B cell (primary cell): ENCODE measurements at regions not wholly inside any gene's neighbourhood (a gene's known extent, or its start where the extent isn't known, plus 50 kb on each side); places are given as distances from the start of the nearest gene placed in this dataset.

Source experiments
- ATAC-seq: fragments of 200-7000 bp; cut with Tn5 transposase; one replicate; pipeline ENCODE4 v1.10.0; 2021; ENCODE audit warnings: low read depth, mild to moderate bottlenecking, moderate number of reproducible peaks, moderate library complexity
- CTCF ChIA-PET: fragments of 350-600 bp; sonication (Branson Sonifier 250); formaldehyde crosslinking; loops from one replicate; lab custom pipeline; 2021; ENCODE audit warnings: antibody characterized with exemption, inconsistent platforms; lab: Charles Lee
- POLR2A ChIA-PET: fragments of 350-600 bp; sonication (Branson Sonifier 250); formaldehyde crosslinking; loops from one replicate; lab custom pipeline; 2021; ENCODE audit warnings: antibody characterized with exemption; lab: Charles Lee
- DNase-seq: peaks from one replicate; pipeline ENCODE4 v3.0.0; 2013
- H2AFZ ChIP-seq: 2 replicates; pipeline ENCODE4 v1.6.1; 2012; ENCODE audit warnings: mild to moderate bottlenecking, low read depth, low read length; ENCODE audit not compliant: insufficient read depth, poor library complexity, severe bottlenecking
- H3K27ac ChIP-seq, 2 donors: 1 replicate in 1 of 2; 2 replicates in 1 of 2; pipeline ENCODE4 v1.5.1; 2012 to 2013; ENCODE audit warnings: low read length in 2 of 2, mild to moderate bottlenecking in 2 of 2, moderate library complexity in 1 of 2
- H3K27me3 ChIP-seq, 4 experiments: fragments of 200-600 bp in 1 of 4; sonication (generic) in 1 of 4; replicated peaks in 1 of 4; 1 replicate in 2 of 4; 2 replicates in 2 of 4; pipeline versions ENCODE4 v1.6.1 to v1.7.0; 2013 to 2016; ENCODE audit warnings: low read length in 3 of 4, mild to moderate bottlenecking in 2 of 4, mixed read lengths in 1 of 4, moderate library complexity in 1 of 4; ENCODE audit not compliant: insufficient read depth in 4 of 4, control insufficient read depth in 3 of 4; ENCODE audit errors: control extremely low read depth in 1 of 4
- H3K36me3 ChIP-seq, 2 experiments: replicated peaks in 1 of 2; 1 replicate in 1 of 2; 2 replicates in 1 of 2; pipeline versions ENCODE4 v1.6.1 to v1.7.1; 2013; ENCODE audit warnings: low read length in 1 of 2; ENCODE audit not compliant: insufficient read depth in 2 of 2, control insufficient read depth in 1 of 2; ENCODE audit errors: control extremely low read depth in 1 of 2, extremely low read depth in 1 of 2
- H3K4me1 ChIP-seq, 2 donors: fragments of 200-600 bp in 1 of 2; sonication (generic) in 1 of 2; 1 replicate in 1 of 2; 2 replicates in 1 of 2; pipeline versions ENCODE4 v1.5.1 to v1.6.1; 2013 to 2017; ENCODE audit warnings: low read length in 2 of 2; ENCODE audit not compliant: control insufficient read depth in 2 of 2, insufficient read depth in 2 of 2
- H3K4me2 ChIP-seq: replicated peaks from 2 replicates; pipeline ENCODE3; 2012; ENCODE audit warnings: mild to moderate bottlenecking, low read depth, low read length; ENCODE audit not compliant: poor library complexity, severe bottlenecking
- H3K4me3 ChIP-seq, 5 experiments: fragments of 200-600 bp in 1 of 5; sonication (generic) in 1 of 5; 1 replicate in 3 of 5; 2 replicates in 2 of 5; pipeline versions ENCODE4 v1.5.1 to v1.7.0; 2011 to 2016; ENCODE audit warnings: low read length in 4 of 5, mild to moderate bottlenecking in 4 of 5, low read depth in 2 of 5, control low read depth in 1 of 5, moderate library complexity in 1 of 5; ENCODE audit not compliant: insufficient read depth in 1 of 5; ENCODE audit errors: control extremely low read depth in 1 of 5, extremely low read depth in 1 of 5
- H3K79me2 ChIP-seq: fragments of 200-600 bp; sonication (generic); one replicate; pipeline ENCODE4 v1.6.0; 2016; ENCODE audit warnings: low read length; ENCODE audit not compliant: control insufficient read depth, insufficient read depth
- H3K9ac ChIP-seq: fragments of 200-600 bp; sonication (generic); 2 replicates; pipeline ENCODE4 v1.6.1; 2017; ENCODE audit warnings: mild to moderate bottlenecking, low read length, moderate library complexity
- H3K9me3 ChIP-seq, 3 donors: one replicate each; pipeline versions ENCODE4 v1.6.1 to v1.7.1; 2013; ENCODE audit warnings: low read length in 2 of 3; ENCODE audit not compliant: control insufficient read depth in 2 of 3, insufficient read depth in 1 of 3; ENCODE audit errors: control extremely low read depth in 1 of 3
- H4K20me1 ChIP-seq: 2 replicates; pipeline ENCODE4 v1.6.0; 2012; ENCODE audit warnings: mild to moderate bottlenecking, low read length; ENCODE audit not compliant: insufficient read depth, control insufficient read depth, poor library complexity, severe bottlenecking
- H3K27ac Mint-ChIP-seq: one replicate; pipeline ENCODE4 v1.8.0; 2021; ENCODE audit warnings: mixed read lengths
- H3K27me3 Mint-ChIP-seq: one replicate; pipeline ENCODE4 v1.8.0; 2021; ENCODE audit warnings: mixed read lengths
- H3K4me1 Mint-ChIP-seq: one replicate; pipeline ENCODE4 v1.8.0; 2021; ENCODE audit warnings: mixed read lengths
- H3K4me3 Mint-ChIP-seq: one replicate; pipeline ENCODE4 v1.8.0; 2021; ENCODE audit warnings: mixed read lengths
- H3K9me3 Mint-ChIP-seq: one replicate; pipeline ENCODE4 v1.8.0; 2022; ENCODE audit warnings: mixed read lengths; ENCODE audit not compliant: insufficient read depth
- CTCF ChIP-seq: fragments of 200-600 bp; IDR thresholded peaks from one replicate; pipeline ENCODE4 v1.8.0; 2022; ENCODE audit warnings: antibody characterized with exemption, mild to moderate bottlenecking
- EZH2 ChIP-seq: IDR thresholded peaks from 2 replicates; pipeline ENCODE4 v1.6.1; 2012; ENCODE audit warnings: borderline replicate concordance, low read depth, mild to moderate bottlenecking, moderate library complexity, low read length; ENCODE audit not compliant: insufficient read depth, poor library complexity, severe bottlenecking
- WGBS: methylation state at CpG from one replicate; pipeline ENCODE4 v1.1.5; 2013; ENCODE audit warnings: missing lambda C conversion rate; ENCODE audit not compliant: insufficient coverage; 5-methylcytosine and 5-hydroxymethylcytosine counted together
- intact Hi-C: fragments of 100-400 bp; cut with micrococcal nuclease; formaldehyde crosslinking; loops from one replicate; pipeline ENCODE4 v1.10.0; 2022

DNA sequence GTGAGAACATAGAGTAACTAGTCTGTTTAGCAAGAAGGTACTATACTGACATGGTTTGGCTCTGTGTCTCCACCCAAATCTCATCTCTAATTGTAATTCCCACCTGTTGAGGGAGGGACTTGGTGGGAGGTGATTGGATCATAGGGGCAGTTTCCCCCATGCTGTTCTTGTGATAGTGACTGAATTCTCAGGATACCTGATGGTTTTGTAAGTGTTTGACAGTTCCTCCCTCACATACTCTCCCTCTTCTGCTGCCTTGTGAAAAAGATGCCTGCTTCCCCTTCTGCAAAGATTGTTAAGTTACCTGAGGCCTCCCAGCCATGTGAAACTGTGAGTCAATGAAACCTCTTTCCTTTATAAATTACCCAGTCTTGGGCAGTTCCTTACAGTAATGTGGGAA, 240.4 kb upstream of the ST8SIA4 start:
- ChIA-PET POLR2A (no interaction called here), CTCF (no interaction called here)
- Mint-ChIP-seq H3K4me1 (no peaks in the 10 kb centered on the region), H3K4me3 (no peak overlapping the region), H3K9me3 (peaks cover 7% of the 10 kb centered on the region), H3K27me3 (no peaks in the 10 kb centered on the region), H3K27ac (no peak overlapping the region)
- Histone ChIP-seq H3K27ac (no peak overlapping the region), H2AFZ (no peak overlapping the region), H3K9ac (no peak overlapping the region), H3K79me2 (no peaks in the 10 kb centered on the region), H3K27me3 (no peaks in the 10 kb centered on the region), H3K4me1 (no peaks in the 10 kb centered on the region), H3K4me3 (no peak overlapping the region), H3K9me3 (no peaks in the 10 kb centered on the region), H3K36me3 (no peaks in the 10 kb centered on the region), H4K20me1 (no peaks in the 10 kb centered on the region), H3K4me2 (no peak overlapping the region)
- ATAC-seq (no peak), DNase-seq (no peak)
- intact Hi-C loops: no loop called here
- TF ChIP-seq CTCF: no peak

DNA sequence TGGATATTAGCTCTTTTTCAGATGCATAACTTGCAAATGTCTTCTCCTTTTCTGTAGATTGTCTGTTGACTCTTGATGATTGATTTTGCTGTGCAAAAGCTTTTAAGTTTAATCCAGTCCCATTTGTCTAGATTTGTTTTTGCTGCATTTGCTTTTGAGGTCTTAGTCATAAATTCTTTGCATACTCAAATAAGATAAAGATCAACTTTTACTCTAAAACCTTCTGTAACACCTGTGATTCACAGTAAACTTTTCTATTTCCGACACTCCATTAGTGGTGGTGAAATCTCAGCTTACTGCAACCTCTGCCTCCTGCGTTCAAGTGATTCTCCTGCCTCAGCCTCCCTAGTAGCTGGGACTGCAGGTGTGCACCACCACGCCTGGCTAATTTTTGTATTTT, 239.0 kb upstream of the ST8SIA4 start:
- H3K27me3 ChIP-seq: no peaks in the 10 kb centered on the region
- ChIA-PET CTCF (no interaction called here), POLR2A (no interaction called here)
- no peak overlapping the region for H3K4me3 Mint-ChIP-seq
- DNase-seq (no peak), ATAC-seq (no peak)
- intact Hi-C loops: no loop called here
- H3K27ac ChIP-seq: no peak overlapping the region
- H3K27ac Mint-ChIP-seq: no peak overlapping the region
- WGBS: 50% methylated on average over 1 of the region's 3 CpGs
- no peak overlapping the region for H2AFZ ChIP-seq
- no peaks in the 10 kb centered on the region for H3K9me3 ChIP-seq
- no peaks in the 10 kb centered on the region for H3K4me1 Mint-ChIP-seq
- TF ChIP-seq EZH2 (no peak), CTCF (no peak)
- no peaks in the 10 kb centered on the region for H3K79me2 ChIP-seq
- peaks cover 7% of the 10 kb centered on the region for H3K9me3 Mint-ChIP-seq
- H3K4me3 ChIP-seq: no peak overlapping the region
- H3K27me3 Mint-ChIP-seq: no peaks in the 10 kb centered on the region
- H4K20me1 ChIP-seq: no peaks in the 10 kb centered on the region
- no peaks in the 10 kb centered on the region for H3K36me3 ChIP-seq
- H3K4me2 ChIP-seq: no peak overlapping the region
- H3K9ac ChIP-seq: no peak overlapping the region
- H3K4me1 ChIP-seq: no peaks in the 10 kb centered on the region
